VCaP (cell line): ENCODE measurements at regions not wholly inside any gene's neighbourhood (a gene's known extent, or its start where the extent isn't known, plus 50 kb on each side); places are given as distances from the start of the nearest gene placed in this dataset.

Source experiments
- H3K27ac ChIP-seq: fragments of 450-650 bp; 2 replicates; pipeline ENCODE4 v1.5.1; 2017
- TF ChIP-seq, protein P1 (sequence below): fragments of 450-650 bp; conservative IDR thresholded peaks from 2 replicates; pipeline ENCODE4 v1.5.1; 2017; ENCODE audit warnings: mild to moderate bottlenecking, moderate library complexity

DNA sequence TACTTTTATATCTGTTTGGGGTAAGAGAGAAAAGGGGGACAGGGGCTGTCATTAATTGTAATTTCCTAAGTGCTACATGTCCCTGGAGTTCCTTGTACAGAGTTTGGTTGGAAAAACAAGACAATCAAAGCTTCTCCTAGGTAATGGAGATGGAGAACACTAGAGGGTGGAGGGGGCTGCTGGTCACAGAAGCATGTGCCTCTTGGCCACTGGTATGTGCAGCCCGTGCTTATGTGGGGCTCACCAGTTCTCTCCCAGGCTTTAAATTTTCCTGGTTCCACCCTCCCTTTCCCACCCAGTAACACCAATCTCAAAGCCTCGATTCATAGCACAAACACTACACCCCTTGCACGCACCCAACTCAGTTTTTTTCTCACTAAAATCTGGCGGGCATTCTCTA, 165.6 kb downstream of the SAMD5 start:
- no peak overlapping the region for H3K27ac ChIP-seq
- TF ChIP-seq, protein P1, sequence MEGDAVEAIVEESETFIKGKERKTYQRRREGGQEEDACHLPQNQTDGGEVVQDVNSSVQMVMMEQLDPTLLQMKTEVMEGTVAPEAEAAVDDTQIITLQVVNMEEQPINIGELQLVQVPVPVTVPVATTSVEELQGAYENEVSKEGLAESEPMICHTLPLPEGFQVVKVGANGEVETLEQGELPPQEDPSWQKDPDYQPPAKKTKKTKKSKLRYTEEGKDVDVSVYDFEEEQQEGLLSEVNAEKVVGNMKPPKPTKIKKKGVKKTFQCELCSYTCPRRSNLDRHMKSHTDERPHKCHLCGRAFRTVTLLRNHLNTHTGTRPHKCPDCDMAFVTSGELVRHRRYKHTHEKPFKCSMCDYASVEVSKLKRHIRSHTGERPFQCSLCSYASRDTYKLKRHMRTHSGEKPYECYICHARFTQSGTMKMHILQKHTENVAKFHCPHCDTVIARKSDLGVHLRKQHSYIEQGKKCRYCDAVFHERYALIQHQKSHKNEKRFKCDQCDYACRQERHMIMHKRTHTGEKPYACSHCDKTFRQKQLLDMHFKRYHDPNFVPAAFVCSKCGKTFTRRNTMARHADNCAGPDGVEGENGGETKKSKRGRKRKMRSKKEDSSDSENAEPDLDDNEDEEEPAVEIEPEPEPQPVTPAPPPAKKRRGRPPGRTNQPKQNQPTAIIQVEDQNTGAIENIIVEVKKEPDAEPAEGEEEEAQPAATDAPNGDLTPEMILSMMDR = no peak

- no peak overlapping the region for H3K27ac ChIP-seq
- TF ChIP-seq, protein P1 = no peak
Measured at GRCh38 chr6:147674794-147675193, 166.3 kb downstream of the SAMD5 start.

DNA sequence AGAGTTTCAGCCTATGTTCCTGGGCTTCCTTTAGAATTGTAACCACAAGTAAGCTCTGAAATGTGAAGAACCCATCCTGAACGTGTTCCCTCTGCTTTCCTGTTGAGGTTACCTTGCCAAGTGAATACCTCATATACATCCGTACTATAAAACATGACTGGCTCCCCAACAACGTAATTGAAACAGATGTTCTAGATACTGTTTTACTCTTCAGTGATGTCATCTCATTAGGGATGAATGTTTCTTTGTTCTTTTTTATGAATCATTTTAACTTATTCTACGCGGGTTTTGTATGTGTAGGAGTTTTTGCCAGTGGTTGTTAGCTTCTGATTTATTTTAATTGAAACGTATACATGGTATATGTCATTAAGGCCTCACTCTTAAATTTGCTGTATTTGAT, 166.8 kb downstream of the SAMD5 start:
- H3K27ac ChIP-seq = no peak overlapping the region
- TF ChIP-seq, protein P1 = no peak

DNA sequence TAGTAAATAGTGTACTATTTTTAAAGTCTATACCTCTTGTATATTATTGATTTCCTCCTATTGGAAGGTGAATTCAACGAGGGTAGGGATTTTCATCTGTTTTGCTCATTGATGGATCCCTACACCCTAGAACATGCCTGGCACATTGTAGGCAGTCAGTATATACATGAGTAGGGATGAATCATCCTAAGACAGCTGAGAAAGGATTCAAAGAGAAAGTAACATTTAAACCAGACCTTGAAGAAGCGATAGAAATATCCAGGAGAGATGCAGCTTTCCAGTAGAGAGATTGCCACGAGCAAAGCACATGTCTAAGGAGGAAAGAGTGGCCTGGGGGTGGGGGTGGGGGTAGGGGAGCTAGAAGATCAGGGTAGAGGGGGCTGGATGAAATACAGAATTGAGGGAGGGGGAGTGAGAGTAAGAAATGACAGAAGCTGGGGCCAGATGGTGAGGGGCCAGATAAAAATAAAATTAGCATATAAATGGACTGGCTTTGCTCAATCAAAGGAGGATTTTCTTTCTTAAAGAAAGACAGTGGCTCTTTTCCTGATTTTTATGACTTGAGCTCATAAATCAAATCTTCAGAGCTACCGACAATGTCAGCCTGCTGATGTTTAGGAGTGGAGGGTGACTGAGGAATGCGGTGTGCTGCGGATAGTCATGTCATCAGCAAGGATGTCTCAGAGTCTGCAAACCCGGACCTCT, 168.2 kb downstream of the SAMD5 start:
- H3K27ac ChIP-seq = no peak overlapping the region

DNA sequence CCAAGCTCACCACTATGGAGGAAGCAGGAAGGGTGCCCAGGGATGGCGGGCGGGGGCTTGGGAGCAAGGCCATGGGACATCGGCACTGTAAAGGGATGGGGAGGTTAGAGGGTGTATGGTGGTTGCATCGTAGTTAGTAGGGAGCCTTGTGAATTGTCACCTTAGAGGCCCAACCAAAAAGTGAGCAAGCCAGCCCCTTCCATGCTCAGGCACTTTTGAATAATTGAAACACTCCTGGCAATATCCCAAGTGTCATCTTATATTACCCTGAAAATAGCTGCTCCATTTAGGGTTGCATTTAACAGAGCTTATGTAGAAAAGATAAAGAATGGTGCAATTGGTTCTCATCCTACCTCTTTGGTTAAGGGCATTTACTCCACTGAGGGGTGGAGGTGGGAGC, 169.2 kb downstream of the SAMD5 start:
- no peak overlapping the region for H3K27ac ChIP-seq
- TF ChIP-seq, protein P1 = no peak

More for the DNA sequence above, 168.2 kb downstream of the SAMD5 start:
- TF ChIP-seq, protein P1 = no peak

GRCh38 chr6:147678253-147678652, 169.8 kb downstream of the SAMD5 start:
- no peak overlapping the region for H3K27ac ChIP-seq
- TF ChIP-seq, protein P1 = no peak

GRCh38 chr6:147684906-147685305, 176.4 kb downstream of the SAMD5 start:
- TF ChIP-seq, protein P1 = no peak
- H3K27ac ChIP-seq = no peak overlapping the region
